ENCODE measurements at regions not wholly inside any gene's neighbourhood (a gene's known extent, or its start where the extent isn't known, plus 50 kb on each side); places are given as distances from the start of the nearest gene placed in this dataset.

DNA sequence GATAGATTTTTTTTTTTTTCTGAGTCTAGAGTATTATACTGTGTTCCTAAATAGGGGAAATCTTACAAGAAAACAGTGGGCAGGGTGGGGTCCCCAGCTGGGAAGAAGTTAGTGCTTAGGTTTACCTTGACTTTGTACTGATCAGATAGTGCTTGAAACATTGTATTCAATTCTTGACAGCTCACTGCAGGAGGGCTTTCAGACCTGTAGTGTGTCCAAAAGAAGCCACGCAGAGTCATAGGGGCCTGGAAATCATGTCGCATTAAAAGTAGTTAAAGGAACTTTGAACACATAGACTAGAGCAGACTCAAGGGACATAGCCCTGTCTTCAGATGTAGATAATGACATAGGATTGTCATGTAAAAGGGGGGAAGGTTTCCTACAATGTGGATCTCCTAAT is 215.4 kb upstream of the NR4A3 start:
- no peaks in the 10 kb centered on the region for H3K27me3 ChIP-seq (ENCODE audit: insufficient read depth)
- H3K36me3 ChIP-seq (replicated peaks in 1 of 2; ENCODE audit: control insufficient read depth in 1 of 2, insufficient read depth in 2 of 2, low read length in 1 of 2): no peaks in the 10 kb centered on the region
- H3K79me2 ChIP-seq (ENCODE audit: insufficient read depth): no peaks in the 10 kb centered on the region
- H3K4me2 ChIP-seq: no peak overlapping the region
- POLR2A ChIA-PET: no interaction called here
- H3K27ac ChIP-seq (ENCODE audit: low read depth in 2 of 2, low read length in 1 of 2): no peak overlapping the region
- H3F3A ChIP-seq (replicated peaks; ENCODE audit: insufficient read depth): no peaks in the 10 kb centered on the region
- H3K9me3 ChIP-seq: no peaks in the 10 kb centered on the region
- H4K20me1 ChIP-seq (ENCODE audit: insufficient read depth): no peaks in the 10 kb centered on the region
- no peak overlapping the region for H3K4me3 ChIP-seq (ENCODE audit: low read depth in 2 of 2, low read length in 1 of 2)
- no peak for TF ChIP-seq EP300 (IDR thresholded peaks at IDR 0.05; ENCODE audit: borderline replicate concordance in 1 of 2, low read depth in 1 of 2, low read length in 1 of 2)
- no peak for TF ChIP-seq POLR2AphosphoS5 (IDR thresholded peaks at IDR 0.05; ENCODE audit: low read depth, low read length)
- TF ChIP-seq, protein P1, sequence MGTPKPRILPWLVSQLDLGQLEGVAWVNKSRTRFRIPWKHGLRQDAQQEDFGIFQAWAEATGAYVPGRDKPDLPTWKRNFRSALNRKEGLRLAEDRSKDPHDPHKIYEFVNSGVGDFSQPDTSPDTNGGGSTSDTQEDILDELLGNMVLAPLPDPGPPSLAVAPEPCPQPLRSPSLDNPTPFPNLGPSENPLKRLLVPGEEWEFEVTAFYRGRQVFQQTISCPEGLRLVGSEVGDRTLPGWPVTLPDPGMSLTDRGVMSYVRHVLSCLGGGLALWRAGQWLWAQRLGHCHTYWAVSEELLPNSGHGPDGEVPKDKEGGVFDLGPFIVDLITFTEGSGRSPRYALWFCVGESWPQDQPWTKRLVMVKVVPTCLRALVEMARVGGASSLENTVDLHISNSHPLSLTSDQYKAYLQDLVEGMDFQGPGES (IDR thresholded peaks at IDR 0.05; ENCODE audit: low read depth, low read length): no peak
- H3K4me1 ChIP-seq (ENCODE audit: control insufficient read depth in 1 of 2, insufficient read depth in 2 of 2, low read depth in 1 of 2, low read length in 1 of 2): no peaks in the 10 kb centered on the region; a peak in 2 of 4 replicates
- CTCF ChIA-PET: interaction anchor here (0.9 kb wide), 1 partner anchor 12 kb away, joined by 3 read pairs; no protein-coding TSS in a partner anchor
- no peaks in the 10 kb centered on the region for H3K9me2 ChIP-seq
- 83% methylated on average over 2 of the region's 2 CpGs for WGBS (ENCODE audit: low lambda C conversion rate)
- no peak for DNase-seq
- H3K9ac ChIP-seq: no peak overlapping the region
- H2AFZ ChIP-seq (ENCODE audit: low read depth): no peak overlapping the region

DNA sequence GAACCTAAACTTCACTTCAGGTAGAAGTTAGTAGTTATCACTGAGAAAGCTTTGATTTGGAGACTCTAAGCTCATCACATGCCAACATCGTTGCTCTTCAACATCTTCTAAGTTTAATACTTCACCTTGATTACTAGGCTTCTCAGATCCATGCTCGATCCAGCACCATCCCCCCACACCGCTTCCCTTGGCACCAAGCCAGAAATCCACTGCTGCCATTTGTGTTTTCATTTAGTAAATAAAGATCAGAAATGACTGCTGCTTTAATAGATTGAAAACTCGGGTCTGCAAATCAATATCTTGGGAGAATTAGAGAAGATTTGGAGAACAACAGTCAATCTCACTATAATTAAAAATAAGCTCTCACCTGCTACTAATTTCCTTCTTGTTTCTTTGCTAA is 214.7 kb upstream of the NR4A3 start:
- CTCF ChIA-PET: no interaction called here
- Histone ChIP-seq H3K27me3 (ENCODE audit: insufficient read depth) (no peaks in the 10 kb centered on the region), H3K9me3 (no peaks in the 10 kb centered on the region)

DNA sequence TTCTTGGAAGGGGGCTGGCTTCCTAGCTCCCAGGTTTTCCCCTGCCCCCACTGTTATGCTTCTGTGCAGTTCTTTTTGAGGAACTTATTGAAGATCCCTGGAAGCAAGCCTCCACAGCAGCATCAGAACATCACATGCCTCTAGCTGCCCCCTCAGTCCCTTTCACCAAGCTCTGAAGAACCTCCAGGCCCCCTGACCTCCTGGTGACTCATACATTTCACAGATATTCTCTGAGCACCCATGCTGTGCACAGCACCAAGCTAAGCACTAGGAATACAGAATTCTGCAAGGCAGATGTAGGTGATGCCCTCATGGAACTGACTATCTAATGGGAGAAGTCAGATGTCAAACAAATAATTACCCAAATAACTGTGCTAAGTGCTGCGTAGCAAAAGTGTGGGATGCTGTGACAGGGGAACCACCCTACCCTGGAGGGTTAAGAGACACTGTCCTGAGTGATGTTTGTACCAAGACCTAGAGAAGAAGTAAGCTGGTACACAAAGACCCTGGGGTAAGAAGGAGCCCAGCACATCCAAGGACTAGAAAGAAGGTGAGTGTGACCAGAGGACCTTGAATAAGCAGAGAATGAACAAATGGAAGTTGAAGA is 213.7 kb upstream of the NR4A3 start:
- H3K4me1 ChIP-seq (ENCODE audit: control insufficient read depth in 1 of 2, insufficient read depth in 2 of 2, low read depth in 1 of 2, low read length in 1 of 2): no peaks in the 10 kb centered on the region; a peak in 2 of 4 replicates

More for the DNA sequence above, 214.7 kb upstream of the NR4A3 start:
- Histone ChIP-seq H3K9me2 (no peaks in the 10 kb centered on the region), H3K4me3 (ENCODE audit: low read depth in 2 of 2, low read length in 1 of 2) (no peak overlapping the region), H3K9ac (no peak overlapping the region), H3K79me2 (ENCODE audit: insufficient read depth) (no peaks in the 10 kb centered on the region), H3F3A (replicated peaks; ENCODE audit: insufficient read depth) (no peaks in the 10 kb centered on the region), H2AFZ (ENCODE audit: low read depth) (no peak overlapping the region), H3K4me2 (no peak overlapping the region), H4K20me1 (ENCODE audit: insufficient read depth) (no peaks in the 10 kb centered on the region), H3K36me3 (replicated peaks in 1 of 2; ENCODE audit: control insufficient read depth in 1 of 2, insufficient read depth in 2 of 2, low read length in 1 of 2) (no peaks in the 10 kb centered on the region), H3K4me1 (ENCODE audit: control insufficient read depth in 1 of 2, insufficient read depth in 2 of 2, low read depth in 1 of 2, low read length in 1 of 2) (no peaks in the 10 kb centered on the region; a peak in 2 of 4 replicates), H3K27ac (ENCODE audit: low read depth in 2 of 2, low read length in 1 of 2) (no peak overlapping the region)
- POLR2A ChIA-PET: no interaction called here
- peak; percentile 20 for DNase-seq
- TF ChIP-seq RCOR1 (IDR thresholded peaks at IDR 0.05; ENCODE audit: low read length) (no peak), ELF1 (IDR thresholded peaks at IDR 0.05) (no peak), TAF1 (IDR thresholded peaks at IDR 0.05; ENCODE audit: borderline replicate concordance, low read depth, low read length) (no peak), FOXM1 (IDR thresholded peaks at IDR 0.05; ENCODE audit: low read depth) (no peak), SIN3A (IDR thresholded peaks at IDR 0.05; ENCODE audit: borderline replicate concordance, low read depth, low read length) (no peak), NFIC (IDR thresholded peaks at IDR 0.05; ENCODE audit: borderline replicate concordance) (peak; percentile 25; the same call in 1 of the 2 replicates)
- 29% methylated on average over 4 of the region's 4 CpGs for WGBS (ENCODE audit: low lambda C conversion rate)

More for the DNA sequence above, 213.7 kb upstream of the NR4A3 start:
- no peak for TF ChIP-seq GABPA (IDR thresholded peaks at IDR 0.05; ENCODE audit: low read depth)
- no peak for TF ChIP-seq YY1 (IDR thresholded peaks at IDR 0.05; ENCODE audit: low read depth)
- TF ChIP-seq SIN3A (IDR thresholded peaks at IDR 0.05; ENCODE audit: borderline replicate concordance, low read depth, low read length): no peak
- no peak for TF ChIP-seq TEAD4 (IDR thresholded peaks at IDR 0.05; ENCODE audit: borderline replicate concordance, insufficient read depth)
- TF ChIP-seq JUND (IDR thresholded peaks at IDR 0.05): no peak
- no peak for TF ChIP-seq RCOR1 (IDR thresholded peaks at IDR 0.05; ENCODE audit: low read length)
- TF ChIP-seq, protein P2, sequence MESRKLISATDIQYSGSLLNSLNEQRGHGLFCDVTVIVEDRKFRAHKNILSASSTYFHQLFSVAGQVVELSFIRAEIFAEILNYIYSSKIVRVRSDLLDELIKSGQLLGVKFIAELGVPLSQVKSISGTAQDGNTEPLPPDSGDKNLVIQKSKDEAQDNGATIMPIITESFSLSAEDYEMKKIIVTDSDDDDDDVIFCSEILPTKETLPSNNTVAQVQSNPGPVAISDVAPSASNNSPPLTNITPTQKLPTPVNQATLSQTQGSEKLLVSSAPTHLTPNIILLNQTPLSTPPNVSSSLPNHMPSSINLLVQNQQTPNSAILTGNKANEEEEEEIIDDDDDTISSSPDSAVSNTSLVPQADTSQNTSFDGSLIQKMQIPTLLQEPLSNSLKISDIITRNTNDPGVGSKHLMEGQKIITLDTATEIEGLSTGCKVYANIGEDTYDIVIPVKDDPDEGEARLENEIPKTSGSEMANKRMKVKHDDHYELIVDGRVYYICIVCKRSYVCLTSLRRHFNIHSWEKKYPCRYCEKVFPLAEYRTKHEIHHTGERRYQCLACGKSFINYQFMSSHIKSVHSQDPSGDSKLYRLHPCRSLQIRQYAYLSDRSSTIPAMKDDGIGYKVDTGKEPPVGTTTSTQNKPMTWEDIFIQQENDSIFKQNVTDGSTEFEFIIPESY (IDR thresholded peaks at IDR 0.05; ENCODE audit: borderline replicate concordance, low read depth): no peak
- TF ChIP-seq MXI1 (IDR thresholded peaks at IDR 0.05; ENCODE audit: low read depth, low read length): no peak
- TF ChIP-seq NFIC (IDR thresholded peaks at IDR 0.05; ENCODE audit: borderline replicate concordance): no peak
- TF ChIP-seq CHD2 (IDR thresholded peaks at IDR 0.05; ENCODE audit: low read length, partially characterized antibody): no peak
- Histone ChIP-seq H3K36me3 (replicated peaks in 1 of 2; ENCODE audit: control insufficient read depth in 1 of 2, insufficient read depth in 2 of 2, low read length in 1 of 2) (no peaks in the 10 kb centered on the region), H3K27me3 (ENCODE audit: insufficient read depth) (no peaks in the 10 kb centered on the region), H3K27ac (ENCODE audit: low read depth in 2 of 2, low read length in 1 of 2) (no peak overlapping the region), H3K9ac (no peak overlapping the region), H3K79me2 (ENCODE audit: insufficient read depth) (no peaks in the 10 kb centered on the region), H3K9me3 (no peaks in the 10 kb centered on the region), H2AFZ (ENCODE audit: low read depth) (no peak overlapping the region), H3K4me2 (no peak overlapping the region), H4K20me1 (ENCODE audit: insufficient read depth) (no peaks in the 10 kb centered on the region), H3K4me3 (ENCODE audit: low read depth in 2 of 2, low read length in 1 of 2) (no peak overlapping the region), H3F3A (replicated peaks; ENCODE audit: insufficient read depth) (no peaks in the 10 kb centered on the region), H3K9me2 (no peaks in the 10 kb centered on the region)
- WGBS (ENCODE audit: low lambda C conversion rate): 57% methylated on average over 1 of the region's 1 CpG
- POLR2A ChIA-PET: no interaction called here
- CTCF ChIA-PET: no interaction called here
- DNase-seq: no peak
